Eye (tissue), 1 donor: ENCODE measurements at regions not wholly inside any gene's neighbourhood (a gene's known extent, or its start where the extent isn't known, plus 50 kb on each side); places are given as distances from the start of the nearest gene placed in this dataset.
A peak's percentile ranks its signal among the peaks of the same experiment; 100 is the strongest.

Experiments
- DNase-seq: peaks from one replicate; pipeline ENCODE4 v3.0.0-alpha.2; 2015

- no peak for DNase-seq
These were observed 51.6 kb upstream of the NLRP1 start for GRCh38 chr17:5635949-5636348.

- DNase-seq = no peak
These were observed 54.3 kb upstream of the NLRP1 start for GRCh38 chr17:5638596-5638995.

GRCh38 chr17:5640726-5641125 is 56.4 kb upstream of the NLRP1 start:
- no peak for DNase-seq

- DNase-seq = no peak
These were observed 58.4 kb upstream of the NLRP1 start for GRCh38 chr17:5642752-5643151.

- DNase-seq = no peak
These were observed 59.8 kb upstream of the NLRP1 start for GRCh38 chr17:5644065-5644464.

- no peak for DNase-seq
These were observed 67.0 kb upstream of the NLRP1 start for GRCh38 chr17:5651348-5651747.

GRCh38 chr17:5661491-5662125 is 77.3 kb upstream of the NLRP1 start:
- no peak for DNase-seq

- no peak for DNase-seq
These were observed 78.2 kb upstream of the NLRP1 start for GRCh38 chr17:5662409-5663085.

GRCh38 chr17:5665164-5665563 is 80.9 kb upstream of the NLRP1 start:
- DNase-seq = peak; percentile 83

- DNase-seq = no peak
These were observed 83.6 kb upstream of the NLRP1 start for GRCh38 chr17:5667871-5668270.

- no peak for DNase-seq
These were observed 84.3 kb upstream of the NLRP1 start for GRCh38 chr17:5668557-5669138.

GRCh38 chr17:5669191-5669590 is 84.9 kb upstream of the NLRP1 start:
- no peak for DNase-seq

GRCh38 chr17:5672141-5672540 is 87.8 kb upstream of the NLRP1 start:
- DNase-seq = no peak

- DNase-seq = no peak
These were observed 88.6 kb upstream of the NLRP1 start for GRCh38 chr17:5672815-5673430.

- peak; percentile 86 for DNase-seq
These were observed 91.5 kb upstream of the NLRP1 start for GRCh38 chr17:5675625-5676421.

- DNase-seq = no peak
These were observed 93.3 kb upstream of the NLRP1 start for GRCh38 chr17:5677620-5678019.

- DNase-seq = no peak
These were observed 93.9 kb upstream of the NLRP1 start for GRCh38 chr17:5678171-5678570.

GRCh38 chr17:5680766-5681165 is 96.5 kb upstream of the NLRP1 start:
- no peak for DNase-seq

- no peak for DNase-seq
These were observed 98.9 kb upstream of the NLRP1 start for GRCh38 chr17:5683241-5683640.

- DNase-seq = peak; percentile 86
These were observed 101.8 kb upstream of the NLRP1 start for GRCh38 chr17:5686074-5686635.

GRCh38 chr17:5687646-5688045 is 103.3 kb upstream of the NLRP1 start:
- DNase-seq = no peak

GRCh38 chr17:5693821-5694220 is 109.5 kb upstream of the NLRP1 start:
- no peak for DNase-seq

- peak; percentile 79 for DNase-seq
These were observed 110.2 kb upstream of the NLRP1 start for GRCh38 chr17:5694551-5694950.
